ENCODE measurements at regions not wholly inside any gene's neighbourhood (a gene's known extent, or its start where the extent isn't known, plus 50 kb on each side); places are given as distances from the start of the nearest gene placed in this dataset.

DNA sequence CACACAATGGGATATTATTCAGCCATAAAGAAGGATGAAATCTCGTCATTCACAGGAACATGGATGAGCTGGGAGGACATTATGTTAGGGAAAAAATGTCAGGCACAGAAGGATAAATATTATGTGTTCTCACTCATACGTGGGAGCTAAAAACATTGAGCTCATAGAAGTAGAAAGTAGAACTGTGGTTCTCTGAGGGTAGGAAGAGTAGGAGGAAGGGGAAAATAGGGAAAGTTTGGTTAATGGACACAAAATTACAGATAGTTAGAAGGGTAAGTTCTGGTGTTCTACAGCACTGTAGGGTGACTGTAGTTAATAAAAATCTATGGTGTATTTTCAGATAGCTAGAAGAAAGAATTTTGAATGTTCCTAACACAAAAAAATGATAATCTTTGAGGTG lies 102.6 kb upstream of the LIPC start:
- Histone ChIP-seq H3K27ac (ENCODE audit: low read depth, low read length, poor library complexity, severe bottlenecking) (no peak overlapping the region), H3K4me1 (ENCODE audit: insufficient read depth, low read length, poor library complexity, severe bottlenecking) (peaks cover 31% of the 10 kb centered on the region), H3K4me3 (ENCODE audit: low read depth, low read length, poor library complexity, severe bottlenecking) (no peak overlapping the region), H3K36me3 (ENCODE audit: insufficient read depth, low read length, poor library complexity, severe bottlenecking) (no peaks in the 10 kb centered on the region), H3K9me3 (ENCODE audit: low read depth, low read length, poor library complexity, severe bottlenecking) (peaks cover 8% of the 10 kb centered on the region), H3K27me3 (replicated peaks; ENCODE audit: insufficient read depth, low read depth, low read length, poor library complexity) (no peaks in the 10 kb centered on the region)
- TF ChIP-seq, protein P1, sequence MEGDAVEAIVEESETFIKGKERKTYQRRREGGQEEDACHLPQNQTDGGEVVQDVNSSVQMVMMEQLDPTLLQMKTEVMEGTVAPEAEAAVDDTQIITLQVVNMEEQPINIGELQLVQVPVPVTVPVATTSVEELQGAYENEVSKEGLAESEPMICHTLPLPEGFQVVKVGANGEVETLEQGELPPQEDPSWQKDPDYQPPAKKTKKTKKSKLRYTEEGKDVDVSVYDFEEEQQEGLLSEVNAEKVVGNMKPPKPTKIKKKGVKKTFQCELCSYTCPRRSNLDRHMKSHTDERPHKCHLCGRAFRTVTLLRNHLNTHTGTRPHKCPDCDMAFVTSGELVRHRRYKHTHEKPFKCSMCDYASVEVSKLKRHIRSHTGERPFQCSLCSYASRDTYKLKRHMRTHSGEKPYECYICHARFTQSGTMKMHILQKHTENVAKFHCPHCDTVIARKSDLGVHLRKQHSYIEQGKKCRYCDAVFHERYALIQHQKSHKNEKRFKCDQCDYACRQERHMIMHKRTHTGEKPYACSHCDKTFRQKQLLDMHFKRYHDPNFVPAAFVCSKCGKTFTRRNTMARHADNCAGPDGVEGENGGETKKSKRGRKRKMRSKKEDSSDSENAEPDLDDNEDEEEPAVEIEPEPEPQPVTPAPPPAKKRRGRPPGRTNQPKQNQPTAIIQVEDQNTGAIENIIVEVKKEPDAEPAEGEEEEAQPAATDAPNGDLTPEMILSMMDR (conservative IDR thresholded peaks at IDR 0.05; ENCODE audit: low read depth, low read length), result no peak
- no peak for TF ChIP-seq EZH2 (IDR thresholded peaks at IDR 0.05; ENCODE audit: borderline replicate concordance, low read depth, low read length, poor library complexity, severe bottlenecking)
- BruUV-seq (replicated peaks), result no TSS peak
- ChIA-PET CTCF (no interaction called here), POLR2A (ENCODE audit: low non-redundant PET) (no interaction called here)
- intact Hi-C loops (cut with micrococcal nuclease; ENCODE audit: unreplicated experiment), result no loop called here
- DNase-seq (ENCODE audit: low spot score), result no peak

DNA sequence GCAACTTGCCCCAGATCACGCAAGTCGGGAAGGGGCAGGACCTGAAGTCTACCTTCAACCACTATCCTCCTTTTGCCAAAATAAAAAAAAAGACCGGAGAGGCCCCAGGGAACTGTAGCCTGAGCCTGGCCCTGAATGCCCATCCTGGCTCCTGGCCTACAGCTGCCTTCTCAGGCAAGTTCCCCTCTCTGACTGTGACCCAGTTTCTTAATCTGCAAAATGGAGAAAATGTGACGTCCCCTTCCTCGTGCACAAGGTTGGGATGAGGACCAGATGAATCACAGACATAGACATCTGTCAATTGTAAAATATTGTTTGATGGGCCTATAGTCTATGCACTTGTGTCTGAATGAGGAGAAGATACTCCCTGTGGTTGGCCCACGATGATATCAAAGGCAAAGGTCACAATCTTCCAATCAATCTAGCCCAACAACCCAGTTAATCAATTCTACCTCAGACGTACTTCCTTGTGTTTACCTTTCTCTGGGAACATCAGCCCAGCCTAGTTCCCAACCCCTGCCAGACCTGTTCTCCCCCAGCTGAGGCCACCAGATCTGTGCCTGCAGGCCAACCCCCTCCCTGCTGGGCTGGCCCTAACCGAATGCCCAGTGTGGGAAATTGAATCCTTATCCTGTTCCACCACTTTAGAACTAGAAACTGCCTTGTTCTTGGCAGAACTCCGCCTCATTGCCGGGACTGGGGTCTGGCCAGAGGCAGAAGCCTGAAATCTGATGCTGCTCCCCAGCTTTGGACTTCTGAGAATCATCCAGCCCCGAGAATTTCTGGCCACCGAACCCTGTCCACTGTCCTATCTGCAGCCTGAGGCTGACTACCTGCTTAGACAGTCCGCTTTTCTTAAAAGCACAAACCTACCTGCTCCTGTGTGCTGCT lies 101.8 kb upstream of the LIPC start:
- no TSS peak for BruUV-seq (replicated peaks)
- ChIA-PET CTCF (no interaction called here), POLR2A (ENCODE audit: low non-redundant PET) (no interaction called here)
- H3K27me3 ChIP-seq (replicated peaks; ENCODE audit: insufficient read depth, low read depth, low read length, poor library complexity), result no peaks in the 10 kb centered on the region
- peaks cover 8% of the 10 kb centered on the region for H3K9me3 ChIP-seq (ENCODE audit: low read depth, low read length, poor library complexity, severe bottlenecking)
- no peaks in the 10 kb centered on the region for H3K36me3 ChIP-seq (ENCODE audit: insufficient read depth, low read length, poor library complexity, severe bottlenecking)
- H3K4me1 ChIP-seq (ENCODE audit: insufficient read depth, low read length, poor library complexity, severe bottlenecking), result peaks cover 31% of the 10 kb centered on the region
- intact Hi-C loops (cut with micrococcal nuclease; ENCODE audit: unreplicated experiment), result loop anchor here (5.0 kb wide), 1 partner anchor 142 kb away; no protein-coding TSS in a partner anchor
- H3K4me3 ChIP-seq (ENCODE audit: low read depth, low read length, poor library complexity, severe bottlenecking), result no peak overlapping the region
- DNase-seq (ENCODE audit: low spot score), result no peak
- H3K27ac ChIP-seq (ENCODE audit: low read depth, low read length, poor library complexity, severe bottlenecking), result peak overlapping the region; percentile 90
- TF ChIP-seq EZH2 (IDR thresholded peaks at IDR 0.05; ENCODE audit: borderline replicate concordance, low read depth, low read length, poor library complexity, severe bottlenecking), result no peak
- TF ChIP-seq, protein P1 (conservative IDR thresholded peaks at IDR 0.05; ENCODE audit: low read depth, low read length), result no peak

DNA sequence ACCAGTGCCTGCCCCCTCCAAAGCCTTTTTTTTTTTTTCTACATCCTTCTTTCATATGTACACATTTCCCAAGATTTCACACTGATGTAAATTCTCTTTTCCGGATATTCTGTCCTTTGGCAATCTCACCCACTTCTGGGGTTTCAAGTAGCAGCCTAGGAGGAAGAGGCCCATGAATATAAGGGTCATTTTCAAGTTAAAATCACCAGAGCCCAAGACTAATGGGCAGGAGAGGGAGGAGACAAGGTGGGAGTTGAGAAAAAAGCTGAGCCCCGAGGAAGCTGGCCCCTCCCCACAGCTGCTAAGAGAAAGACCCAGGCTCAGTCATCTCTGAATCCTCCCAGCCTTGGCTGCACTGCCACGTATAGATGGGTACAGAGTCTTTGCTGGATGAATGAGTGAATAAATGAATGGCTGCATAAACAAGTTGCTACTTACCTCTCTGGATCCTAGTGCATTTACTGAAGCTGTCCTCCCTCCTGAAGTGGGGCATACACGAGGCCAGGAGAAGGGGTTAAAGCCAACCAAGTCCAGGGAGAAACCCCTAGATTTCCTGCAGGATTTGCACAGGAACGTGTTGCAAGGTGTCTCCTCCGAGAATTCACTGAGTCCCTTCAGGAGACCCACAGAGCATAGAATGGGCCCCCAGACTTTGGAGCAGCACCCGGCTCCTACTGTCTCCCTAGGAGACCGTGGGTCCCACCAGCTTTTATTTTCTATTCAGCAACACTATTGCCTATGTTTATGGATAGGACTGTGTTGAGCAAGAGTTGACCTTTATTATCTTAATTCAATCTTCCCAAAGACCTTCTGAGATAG lies 100.8 kb upstream of the LIPC start:
- TF ChIP-seq, protein P1 (conservative IDR thresholded peaks at IDR 0.05; ENCODE audit: low read depth, low read length), result no peak
- no peak for TF ChIP-seq EZH2 (IDR thresholded peaks at IDR 0.05; ENCODE audit: borderline replicate concordance, low read depth, low read length, poor library complexity, severe bottlenecking)
- intact Hi-C loops (cut with micrococcal nuclease; ENCODE audit: unreplicated experiment), result loop anchor here (5.0 kb wide), 1 partner anchor 141 kb away; no protein-coding TSS in a partner anchor
- peak; percentile 24 for DNase-seq (ENCODE audit: low spot score)
- no TSS peak for BruUV-seq (replicated peaks)
- Histone ChIP-seq H3K36me3 (ENCODE audit: insufficient read depth, low read length, poor library complexity, severe bottlenecking) (no peaks in the 10 kb centered on the region), H3K4me3 (ENCODE audit: low read depth, low read length, poor library complexity, severe bottlenecking) (no peak overlapping the region), H3K4me1 (ENCODE audit: insufficient read depth, low read length, poor library complexity, severe bottlenecking) (peaks cover 31% of the 10 kb centered on the region), H3K27me3 (replicated peaks; ENCODE audit: insufficient read depth, low read depth, low read length, poor library complexity) (no peaks in the 10 kb centered on the region), H3K27ac (ENCODE audit: low read depth, low read length, poor library complexity, severe bottlenecking) (peak overlapping the region; percentile 90), H3K9me3 (ENCODE audit: low read depth, low read length, poor library complexity, severe bottlenecking) (peaks cover 8% of the 10 kb centered on the region)
- ChIA-PET POLR2A (ENCODE audit: low non-redundant PET) (no interaction called here), CTCF (no interaction called here)
